GM12874 (cell line): ENCODE measurements at regions not wholly inside any gene's neighbourhood (a gene's known extent, or its start where the extent isn't known, plus 50 kb on each side); places are given as distances from the start of the nearest gene placed in this dataset.

Experiments
- TF ChIP-seq, protein P1 (sequence below): IDR thresholded peaks from 2 replicates; pipeline ENCODE4 v1.5.1; 2011; ENCODE audit warnings: low read depth, mild to moderate bottlenecking, control low read depth, low read length, moderate library complexity; ENCODE audit not compliant: insufficient read depth

DNA sequence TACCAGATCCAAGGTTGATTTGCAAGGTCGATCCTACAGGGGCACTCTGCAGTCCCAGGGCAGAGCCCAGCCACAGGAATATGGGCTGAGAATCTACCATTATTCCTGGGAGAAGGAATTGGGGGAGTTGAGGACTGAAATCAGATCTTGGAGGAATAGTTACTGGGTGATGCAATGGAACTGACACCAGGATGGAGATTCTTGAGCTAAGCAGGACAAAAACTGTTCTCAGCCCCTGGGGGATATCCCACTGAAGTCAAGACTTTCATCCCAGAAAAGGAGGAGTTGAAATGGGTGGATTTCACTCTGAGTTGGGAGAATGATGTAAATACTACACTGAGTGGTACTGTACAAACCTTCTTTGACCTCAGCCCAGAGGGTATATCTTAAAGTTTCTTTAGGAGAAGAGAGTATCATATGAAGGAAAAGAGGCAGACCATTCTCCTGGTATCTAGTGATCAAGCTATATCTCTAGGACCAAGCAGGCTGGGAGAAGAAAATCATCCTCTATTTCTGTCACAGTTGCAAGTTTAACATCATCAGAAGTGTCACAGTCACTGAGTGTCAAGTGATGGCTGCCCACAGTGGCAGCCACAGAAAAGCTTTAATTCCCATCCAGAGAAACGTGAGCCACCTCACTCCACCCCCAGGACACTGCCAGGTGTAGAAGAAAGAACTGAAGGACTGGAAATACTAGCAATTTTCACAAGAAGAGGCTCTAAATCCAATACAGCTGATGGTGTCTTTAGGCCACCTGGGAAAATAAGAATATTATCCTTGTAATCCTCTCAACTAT lies 181.9 kb downstream of the NUAK1 start:
- TF ChIP-seq, protein P1, sequence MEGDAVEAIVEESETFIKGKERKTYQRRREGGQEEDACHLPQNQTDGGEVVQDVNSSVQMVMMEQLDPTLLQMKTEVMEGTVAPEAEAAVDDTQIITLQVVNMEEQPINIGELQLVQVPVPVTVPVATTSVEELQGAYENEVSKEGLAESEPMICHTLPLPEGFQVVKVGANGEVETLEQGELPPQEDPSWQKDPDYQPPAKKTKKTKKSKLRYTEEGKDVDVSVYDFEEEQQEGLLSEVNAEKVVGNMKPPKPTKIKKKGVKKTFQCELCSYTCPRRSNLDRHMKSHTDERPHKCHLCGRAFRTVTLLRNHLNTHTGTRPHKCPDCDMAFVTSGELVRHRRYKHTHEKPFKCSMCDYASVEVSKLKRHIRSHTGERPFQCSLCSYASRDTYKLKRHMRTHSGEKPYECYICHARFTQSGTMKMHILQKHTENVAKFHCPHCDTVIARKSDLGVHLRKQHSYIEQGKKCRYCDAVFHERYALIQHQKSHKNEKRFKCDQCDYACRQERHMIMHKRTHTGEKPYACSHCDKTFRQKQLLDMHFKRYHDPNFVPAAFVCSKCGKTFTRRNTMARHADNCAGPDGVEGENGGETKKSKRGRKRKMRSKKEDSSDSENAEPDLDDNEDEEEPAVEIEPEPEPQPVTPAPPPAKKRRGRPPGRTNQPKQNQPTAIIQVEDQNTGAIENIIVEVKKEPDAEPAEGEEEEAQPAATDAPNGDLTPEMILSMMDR = no peak

DNA sequence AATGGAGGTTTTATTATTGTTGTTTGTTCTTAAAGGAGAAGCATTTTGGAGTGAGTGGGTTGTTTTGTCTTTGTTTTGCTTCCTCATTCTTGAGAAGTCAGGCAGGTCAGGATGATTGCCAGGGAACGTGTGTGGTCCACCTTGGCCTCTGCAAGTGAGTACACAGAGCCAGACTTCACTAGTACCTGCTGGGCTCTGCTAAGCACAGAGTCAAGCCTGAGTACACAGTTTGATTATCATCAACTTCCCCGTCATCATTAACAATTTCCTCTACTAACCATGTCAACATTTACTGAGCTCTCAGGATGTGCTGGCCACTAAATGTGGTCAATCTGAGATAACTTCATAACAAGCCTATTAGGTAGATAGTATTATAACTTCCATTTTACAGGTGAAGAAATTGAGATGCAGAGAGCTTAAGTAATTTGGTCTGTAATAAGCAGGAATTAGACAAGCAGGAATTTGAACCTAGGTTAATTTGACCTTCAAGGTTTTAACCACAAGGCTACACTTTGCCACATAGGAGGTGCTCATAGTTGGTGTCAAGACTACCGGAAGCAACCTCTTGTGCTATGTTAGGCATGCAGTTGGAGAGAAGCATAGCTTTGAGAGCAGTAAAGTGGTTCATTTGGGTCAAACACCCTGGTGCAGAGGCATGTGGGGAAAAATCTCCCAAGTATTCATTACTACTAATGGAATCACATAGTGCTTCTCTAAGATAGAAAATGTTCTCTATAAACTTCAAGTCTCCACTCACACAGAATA lies 178.3 kb downstream of the NUAK1 start:
- TF ChIP-seq, protein P1 = no peak

DNA sequence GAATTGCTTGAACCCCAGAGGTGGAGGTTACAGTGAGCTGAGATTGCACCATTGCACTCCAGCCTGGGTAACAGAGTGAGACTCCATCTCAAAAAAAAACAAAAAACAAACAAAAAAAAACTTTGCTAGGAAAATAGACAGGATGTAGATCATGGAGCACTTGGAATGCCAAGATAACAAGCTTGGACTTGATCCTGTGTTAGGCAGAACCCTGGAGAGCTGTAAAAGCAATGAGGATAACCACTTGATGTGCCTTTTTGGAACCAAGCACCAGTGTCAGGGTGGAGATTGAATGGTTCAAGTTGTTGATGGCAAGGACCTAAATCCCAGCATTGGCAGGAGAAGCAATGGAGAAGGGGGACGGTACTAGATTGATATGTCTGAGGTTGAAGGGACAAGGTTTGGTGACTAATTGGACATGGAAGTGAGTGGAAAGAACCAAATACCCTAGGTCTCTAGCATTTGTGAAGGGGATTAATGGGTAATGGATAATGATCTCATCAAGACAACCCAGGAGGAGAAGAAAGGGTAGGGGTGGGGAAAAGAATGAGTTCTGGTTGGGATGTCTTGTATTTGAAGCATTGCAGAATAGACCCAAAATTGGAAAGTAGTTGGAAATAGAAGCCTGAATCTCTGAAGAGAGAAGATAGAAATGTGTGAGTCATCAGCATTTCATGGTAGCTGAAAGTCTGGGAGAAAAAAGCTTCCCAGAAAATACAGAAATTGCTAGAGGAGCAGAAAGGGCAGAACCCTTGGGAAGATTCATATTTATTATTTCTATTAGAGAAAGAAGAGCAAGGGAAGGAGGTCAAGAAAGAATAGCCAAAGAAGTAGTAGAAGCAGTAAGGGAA lies 176.7 kb downstream of the NUAK1 start:
- TF ChIP-seq, protein P1 = no peak

DNA sequence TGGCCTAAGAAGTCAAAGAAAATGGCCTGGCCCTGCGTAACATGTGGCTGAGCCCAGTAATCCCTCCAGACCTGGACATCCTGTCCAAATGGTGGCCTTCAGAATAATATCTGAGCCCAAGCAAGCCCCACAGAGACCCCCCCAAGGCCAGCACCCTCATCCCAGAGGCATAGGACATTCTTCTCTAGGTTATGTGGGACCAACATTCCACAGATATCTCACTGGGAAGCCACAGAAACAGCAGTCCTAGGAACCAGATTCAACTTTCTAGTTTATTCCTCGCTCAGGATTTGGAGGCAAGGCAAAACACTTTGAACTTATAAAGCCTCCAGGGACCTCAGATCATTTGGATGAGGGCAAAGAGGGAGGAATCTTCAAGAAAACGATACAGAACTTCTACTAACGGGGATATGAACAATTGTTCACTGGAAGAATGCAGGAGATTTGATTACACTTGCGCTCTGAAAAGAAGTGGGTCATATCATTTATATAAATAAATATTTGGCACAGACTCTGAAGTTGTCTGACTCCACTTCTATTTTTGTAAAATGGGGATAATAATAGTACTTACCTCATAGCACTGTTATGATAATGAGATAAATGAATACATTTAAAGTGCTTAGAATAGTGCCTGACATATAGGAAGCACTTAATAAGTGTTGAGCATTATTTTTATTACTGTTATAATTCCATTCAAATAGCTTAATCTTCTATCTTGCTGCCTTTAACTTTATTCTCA lies 171.5 kb downstream of the NUAK1 start:
- TF ChIP-seq, protein P1 = no peak

DNA sequence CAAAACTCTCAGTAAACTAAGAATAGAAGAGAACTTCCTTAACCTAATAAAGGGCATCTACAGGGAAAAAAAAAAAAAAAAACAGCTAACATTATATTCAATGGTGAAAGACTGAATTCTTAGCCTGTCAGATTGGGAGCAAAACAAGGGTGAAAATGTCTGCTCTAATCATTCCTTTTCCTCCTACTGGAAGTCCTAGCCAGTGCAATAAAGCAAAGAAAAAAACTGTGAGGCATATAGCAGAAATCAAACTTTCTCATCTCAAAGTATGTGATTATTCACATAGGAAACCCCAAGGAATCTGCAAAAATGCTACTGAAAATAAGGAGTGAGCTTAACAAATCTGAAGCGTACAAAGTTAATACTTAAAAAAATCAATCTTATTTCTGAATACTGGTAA lies 170.7 kb downstream of the NUAK1 start:
- TF ChIP-seq, protein P1 = no peak

DNA sequence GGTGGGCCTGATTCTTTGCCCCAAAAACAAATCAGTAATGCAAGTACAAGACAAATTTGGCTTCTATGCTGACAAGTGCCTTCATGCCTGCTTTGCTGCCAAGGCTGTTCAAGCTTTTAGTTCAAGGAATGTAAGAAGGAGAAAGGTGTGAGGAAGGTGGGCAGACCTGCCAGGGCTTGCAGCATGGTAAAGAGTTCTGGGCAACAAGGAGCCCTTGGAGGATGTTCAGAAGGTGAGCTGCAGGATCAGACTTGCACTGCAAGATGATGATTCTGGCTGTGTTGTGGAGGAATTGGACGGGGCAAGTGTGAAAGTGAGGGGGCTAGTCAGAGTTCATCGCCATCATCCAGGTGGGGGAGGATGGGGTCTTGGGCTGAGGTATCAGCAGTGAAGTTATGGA lies 167.9 kb downstream of the NUAK1 start:
- TF ChIP-seq, protein P1 = no peak
